PC-9 (cell line): ENCODE measurements at regions not wholly inside any gene's neighbourhood (a gene's known extent, or its start where the extent isn't known, plus 50 kb on each side); places are given as distances from the start of the nearest gene placed in this dataset.

ENCODE experiments used
- BruUV-seq: library from RNA; stranded (reverse); fragments of 400-500 nt; replicated peaks from 2 replicates; lab custom pipeline; 2021; lab: Mats Ljungman, UMichigan
- CTCF ChIA-PET: fragments of 300-600 bp; sonication (Branson Sonifier 250); formaldehyde crosslinking; loops from one replicate; lab custom pipeline; 2022; ENCODE audit warnings: antibody characterized with exemption; lab: Charles Lee
- POLR2A ChIA-PET: fragments of 300-600 bp; sonication (Branson Sonifier 250); formaldehyde crosslinking; loops from one replicate; lab custom pipeline; 2022; ENCODE audit warnings: antibody characterized with exemption; ENCODE audit not compliant: unreplicated experiment; lab: Charles Lee
- DNase-seq, 2 experiments: peaks; one replicate each; pipeline versions ENCODE4 v3.0.0 to v3.0.0-alpha.2; 2015 to 2022; ENCODE audit warnings: mixed read lengths in 1 of 2
- H2AFZ ChIP-seq: fragments of 200-600 bp; sonication (generic); 2 replicates; pipeline ENCODE4 v1.8.1; 2017; ENCODE audit warnings: antibody characterized with exemption
- H3F3A ChIP-seq: fragments of 200-600 bp; sonication (generic); 2 replicates; pipeline ENCODE4 v1.8.1; 2017; ENCODE audit warnings: antibody characterized with exemption, mild to moderate bottlenecking, low read depth; ENCODE audit not compliant: insufficient read depth
- H3K27ac ChIP-seq: fragments of 200-600 bp; sonication (generic); 2 replicates; pipeline ENCODE4 v1.6.1; 2016; ENCODE audit warnings: mixed run types
- H3K27me3 ChIP-seq: fragments of 200-600 bp; sonication (generic); 2 replicates; pipeline ENCODE4 v1.6.1; 2016; ENCODE audit warnings: low read depth, mixed run types; ENCODE audit not compliant: insufficient read depth
- H3K36me3 ChIP-seq: fragments of 200-600 bp; sonication (generic); 2 replicates; pipeline ENCODE4 v1.6.1; 2016; ENCODE audit warnings: low read depth, mixed run types
- H3K4me1 ChIP-seq: fragments of 200-600 bp; sonication (generic); replicated peaks from 2 replicates; pipeline ENCODE4 v1.6.1; 2016; ENCODE audit warnings: mixed run types; ENCODE audit not compliant: insufficient read depth
- H3K4me2 ChIP-seq: fragments of 200-600 bp; sonication (generic); 2 replicates; pipeline ENCODE4 v1.6.1; 2017; ENCODE audit warnings: mixed run types
- H3K4me3 ChIP-seq: fragments of 200-600 bp; sonication (generic); 2 replicates; pipeline ENCODE4 v1.6.1; 2016; ENCODE audit warnings: mixed run types
- H3K79me2 ChIP-seq: fragments of 200-600 bp; sonication (generic); 2 replicates; pipeline ENCODE4 v1.6.1; 2017; ENCODE audit warnings: low read depth, mixed run types
- H3K9me2 ChIP-seq: fragments of 200-600 bp; sonication (generic); 2 replicates; pipeline ENCODE4 v1.8.1; 2017; ENCODE audit warnings: mild to moderate bottlenecking; ENCODE audit not compliant: insufficient read depth
- H3K9me3 ChIP-seq: fragments of 200-600 bp; sonication (generic); 2 replicates; pipeline ENCODE4 v1.8.1; 2016; ENCODE audit warnings: low read depth; ENCODE audit not compliant: insufficient read depth
- H4K20me1 ChIP-seq: fragments of 200-600 bp; sonication (generic); 2 replicates; pipeline ENCODE4 v1.8.1; 2017; ENCODE audit not compliant: insufficient read depth
- EZH2 ChIP-seq: fragments of 200-600 bp; sonication (generic); IDR thresholded peaks from 2 replicates; pipeline ENCODE4 v1.8.0; 2017; ENCODE audit warnings: antibody characterized with exemption, low read depth
- intact Hi-C: fragments of 100-400 bp; cut with micrococcal nuclease; formaldehyde crosslinking; loops from one replicate; pipeline ENCODE4 v1.10.0; 2022; ENCODE audit not compliant: unreplicated experiment
- TF ChIP-seq, protein P1 (sequence below): fragments of 200-600 bp; sonication (generic); conservative IDR thresholded peaks from 2 replicates; pipeline ENCODE4 v1.6.1; 2017; ENCODE audit warnings: mixed run types, antibody characterized with exemption, mild to moderate bottlenecking, moderate library complexity

DNA sequence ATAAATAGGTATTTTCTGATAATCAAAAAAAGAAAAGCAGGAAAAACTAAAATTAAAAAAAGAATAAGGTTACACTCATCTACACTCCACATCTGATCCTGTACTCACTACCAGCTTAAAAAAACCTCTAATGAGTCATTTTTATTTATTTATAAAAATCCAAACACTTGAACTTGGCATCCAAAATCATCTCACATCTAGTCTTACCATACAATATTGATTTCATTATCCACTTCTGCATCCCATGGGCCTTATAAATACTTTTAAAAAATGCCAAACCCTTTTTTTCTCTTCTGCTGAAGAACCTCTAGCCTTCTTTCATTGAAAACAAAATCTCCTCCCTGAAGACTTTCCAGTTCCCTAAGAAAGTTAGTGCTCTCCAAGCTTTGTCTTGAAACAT, 109.7 kb downstream of the TMTC3 start:
- ChIA-PET CTCF (no interaction called here), POLR2A (no interaction called here)
- DNase-seq = no peak
- TF ChIP-seq, protein P1, sequence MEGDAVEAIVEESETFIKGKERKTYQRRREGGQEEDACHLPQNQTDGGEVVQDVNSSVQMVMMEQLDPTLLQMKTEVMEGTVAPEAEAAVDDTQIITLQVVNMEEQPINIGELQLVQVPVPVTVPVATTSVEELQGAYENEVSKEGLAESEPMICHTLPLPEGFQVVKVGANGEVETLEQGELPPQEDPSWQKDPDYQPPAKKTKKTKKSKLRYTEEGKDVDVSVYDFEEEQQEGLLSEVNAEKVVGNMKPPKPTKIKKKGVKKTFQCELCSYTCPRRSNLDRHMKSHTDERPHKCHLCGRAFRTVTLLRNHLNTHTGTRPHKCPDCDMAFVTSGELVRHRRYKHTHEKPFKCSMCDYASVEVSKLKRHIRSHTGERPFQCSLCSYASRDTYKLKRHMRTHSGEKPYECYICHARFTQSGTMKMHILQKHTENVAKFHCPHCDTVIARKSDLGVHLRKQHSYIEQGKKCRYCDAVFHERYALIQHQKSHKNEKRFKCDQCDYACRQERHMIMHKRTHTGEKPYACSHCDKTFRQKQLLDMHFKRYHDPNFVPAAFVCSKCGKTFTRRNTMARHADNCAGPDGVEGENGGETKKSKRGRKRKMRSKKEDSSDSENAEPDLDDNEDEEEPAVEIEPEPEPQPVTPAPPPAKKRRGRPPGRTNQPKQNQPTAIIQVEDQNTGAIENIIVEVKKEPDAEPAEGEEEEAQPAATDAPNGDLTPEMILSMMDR = no peak
- TF ChIP-seq EZH2 = no peak
- Histone ChIP-seq H3K27ac (no peak overlapping the region), H3K4me1 (peaks cover 8% of the 10 kb centered on the region), H2AFZ (no peak overlapping the region), H3K9me3 (no peaks in the 10 kb centered on the region), H3K9me2 (no peaks in the 10 kb centered on the region), H3K27me3 (no peaks in the 10 kb centered on the region), H4K20me1 (no peaks in the 10 kb centered on the region), H3K4me2 (no peak overlapping the region), H3F3A (no peaks in the 10 kb centered on the region), H3K79me2 (no peaks in the 10 kb centered on the region), H3K36me3 (no peaks in the 10 kb centered on the region), H3K4me3 (no peak overlapping the region)
- intact Hi-C loops = no loop called here
- BruUV-seq = no TSS peak

DNA sequence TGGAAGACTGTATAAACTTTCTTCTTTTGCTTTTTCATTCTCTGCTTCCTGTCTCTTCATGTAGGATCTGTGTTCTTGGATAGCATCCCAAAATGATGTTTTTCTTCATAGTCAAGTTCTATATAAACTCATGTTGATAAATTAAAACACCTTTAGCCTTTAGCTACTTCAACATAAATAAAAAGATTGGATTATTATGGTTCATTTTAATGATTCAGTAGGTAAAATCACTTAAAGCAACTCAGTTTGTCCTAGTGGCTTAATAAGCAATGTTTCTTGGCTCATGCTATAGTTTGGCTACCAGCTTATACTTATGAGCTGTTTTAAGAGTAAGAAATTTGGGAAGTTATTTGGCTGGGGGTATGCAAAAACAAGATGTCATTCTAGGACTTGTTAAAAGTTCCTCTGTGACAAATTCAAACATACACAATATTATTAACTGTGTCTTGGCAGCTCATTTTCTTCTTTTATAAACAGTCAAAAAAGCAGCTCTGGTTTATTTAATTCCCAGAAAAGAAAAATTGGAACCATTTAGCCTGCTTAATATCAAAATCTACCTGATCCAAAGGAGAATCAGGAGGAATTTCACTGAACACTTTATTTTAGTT, 111.4 kb downstream of the TMTC3 start:
- ChIA-PET POLR2A (no interaction called here), CTCF (no interaction called here)
- Histone ChIP-seq H3K9me2 (no peaks in the 10 kb centered on the region), H4K20me1 (no peaks in the 10 kb centered on the region), H3K9me3 (no peaks in the 10 kb centered on the region), H3K4me1 (no peaks in the 10 kb centered on the region), H3K4me2 (no peak overlapping the region), H3F3A (no peaks in the 10 kb centered on the region), H3K79me2 (no peaks in the 10 kb centered on the region), H3K27ac (no peak overlapping the region), H3K4me3 (no peak overlapping the region), H3K27me3 (no peaks in the 10 kb centered on the region), H2AFZ (no peak overlapping the region), H3K36me3 (no peaks in the 10 kb centered on the region)
- no TSS peak for BruUV-seq
- TF ChIP-seq, protein P1 = no peak
- no peak for TF ChIP-seq EZH2
- intact Hi-C loops = no loop called here
- DNase-seq = no peak

GRCh38 chr12:88255224-88255623, 113.1 kb downstream of the TMTC3 start:
- H3K79me2 ChIP-seq = no peaks in the 10 kb centered on the region
- ChIA-PET POLR2A (no interaction called here), CTCF (no interaction called here)
- H3K36me3 ChIP-seq = no peaks in the 10 kb centered on the region
- no peak overlapping the region for H2AFZ ChIP-seq
- H3K27ac ChIP-seq = no peak overlapping the region
- H3K4me3 ChIP-seq = no peak overlapping the region
- TF ChIP-seq, protein P1 = no peak
- no peak for TF ChIP-seq EZH2
- H3F3A ChIP-seq = no peaks in the 10 kb centered on the region
- H4K20me1 ChIP-seq = no peaks in the 10 kb centered on the region
- no peaks in the 10 kb centered on the region for H3K4me1 ChIP-seq
- DNase-seq = no peak
- intact Hi-C loops = no loop called here
- H3K4me2 ChIP-seq = no peak overlapping the region
- BruUV-seq = no TSS peak
- H3K9me2 ChIP-seq = no peaks in the 10 kb centered on the region
- H3K27me3 ChIP-seq = no peaks in the 10 kb centered on the region
- no peaks in the 10 kb centered on the region for H3K9me3 ChIP-seq
